Central memory CD8-positive, alpha-beta T cell (primary cell): ENCODE measurements at regions not wholly inside any gene's neighbourhood (a gene's known extent, or its start where the extent isn't known, plus 50 kb on each side); places are given as distances from the start of the nearest gene placed in this dataset.

Experiments used
- ATAC-seq: fragments of 150-1000 bp; cut with Tn5 transposase; replicated peaks from 2 replicates; pipeline ENCODE4 v1.10.0; 2022; ENCODE audit warnings: mild to moderate bottlenecking, moderate FRiP score, moderate number of reproducible peaks; ENCODE audit not compliant: poor library complexity, severe bottlenecking; ENCODE audit errors: extremely low read depth
- DNase-seq, 2 donors: peaks; one replicate each; pipeline ENCODE4 v3.0.0; 2021; ENCODE audit warnings: low spot score in 2 of 2
- H3K27ac Mint-ChIP-seq: one replicate; pipeline ENCODE4 v1.8.0; 2022; ENCODE audit warnings: low read depth, mild to moderate bottlenecking, moderate library complexity, mixed read lengths
- H3K27me3 Mint-ChIP-seq: one replicate; pipeline ENCODE4 v1.8.0; 2022; ENCODE audit warnings: mixed read lengths
- H3K36me3 Mint-ChIP-seq: one replicate; pipeline ENCODE4 v1.8.0; 2022; ENCODE audit warnings: mild to moderate bottlenecking, moderate library complexity, mixed read lengths; ENCODE audit not compliant: insufficient read depth
- H3K4me1 Mint-ChIP-seq: one replicate; pipeline ENCODE4 v1.8.0; 2022; ENCODE audit warnings: mixed read lengths
- H3K4me3 Mint-ChIP-seq: one replicate; pipeline ENCODE4 v1.8.0; 2022; ENCODE audit warnings: mild to moderate bottlenecking, moderate library complexity, mixed read lengths
- H3K9me3 Mint-ChIP-seq: one replicate; pipeline ENCODE4 v1.8.0; 2022; ENCODE audit warnings: mixed read lengths

DNA sequence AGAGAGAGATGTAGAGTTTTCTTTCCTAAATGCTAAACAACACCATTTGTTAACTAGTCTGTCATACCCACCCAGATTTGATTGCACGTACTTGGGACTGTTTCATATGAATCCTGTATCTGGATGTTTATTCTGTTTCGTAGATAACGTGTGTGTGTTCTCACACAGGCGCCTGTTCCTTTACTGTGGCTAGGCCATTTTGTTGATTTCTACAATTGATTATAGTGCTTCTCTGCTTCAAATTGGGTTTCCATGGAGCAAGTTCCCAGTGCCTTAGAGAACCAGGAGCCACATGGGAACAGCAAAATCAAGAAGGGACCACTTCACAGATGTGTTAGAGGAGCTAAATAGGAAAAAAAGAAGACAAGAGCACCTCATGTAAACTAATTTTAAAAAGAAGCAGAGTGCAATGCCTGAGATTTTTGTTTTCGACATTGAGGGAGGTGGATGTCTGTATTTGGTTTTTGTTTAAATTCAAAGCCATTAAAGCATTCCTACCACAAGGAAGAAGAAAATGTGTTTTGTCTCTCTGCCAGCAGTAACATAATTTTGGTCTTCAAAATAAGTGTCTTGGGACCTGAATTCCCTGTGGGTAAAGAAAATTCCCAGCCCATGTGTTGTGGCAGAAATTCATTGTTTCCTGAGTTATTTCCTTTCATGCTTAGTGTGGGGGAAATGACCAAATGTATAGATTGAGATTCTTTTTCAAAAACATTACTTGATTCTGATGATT is 424.0 kb upstream of the C2CD4B start:
- Mint-ChIP-seq H3K4me1 (no peaks in the 10 kb centered on the region), H3K4me3 (no peak overlapping the region), H3K36me3 (peaks cover 5% of the 10 kb centered on the region), H3K27me3 (peaks cover 45% of the 10 kb centered on the region), H3K27ac (no peak overlapping the region), H3K9me3 (no peaks in the 10 kb centered on the region)
- ATAC-seq = no peak
- DNase-seq = no peak

DNA sequence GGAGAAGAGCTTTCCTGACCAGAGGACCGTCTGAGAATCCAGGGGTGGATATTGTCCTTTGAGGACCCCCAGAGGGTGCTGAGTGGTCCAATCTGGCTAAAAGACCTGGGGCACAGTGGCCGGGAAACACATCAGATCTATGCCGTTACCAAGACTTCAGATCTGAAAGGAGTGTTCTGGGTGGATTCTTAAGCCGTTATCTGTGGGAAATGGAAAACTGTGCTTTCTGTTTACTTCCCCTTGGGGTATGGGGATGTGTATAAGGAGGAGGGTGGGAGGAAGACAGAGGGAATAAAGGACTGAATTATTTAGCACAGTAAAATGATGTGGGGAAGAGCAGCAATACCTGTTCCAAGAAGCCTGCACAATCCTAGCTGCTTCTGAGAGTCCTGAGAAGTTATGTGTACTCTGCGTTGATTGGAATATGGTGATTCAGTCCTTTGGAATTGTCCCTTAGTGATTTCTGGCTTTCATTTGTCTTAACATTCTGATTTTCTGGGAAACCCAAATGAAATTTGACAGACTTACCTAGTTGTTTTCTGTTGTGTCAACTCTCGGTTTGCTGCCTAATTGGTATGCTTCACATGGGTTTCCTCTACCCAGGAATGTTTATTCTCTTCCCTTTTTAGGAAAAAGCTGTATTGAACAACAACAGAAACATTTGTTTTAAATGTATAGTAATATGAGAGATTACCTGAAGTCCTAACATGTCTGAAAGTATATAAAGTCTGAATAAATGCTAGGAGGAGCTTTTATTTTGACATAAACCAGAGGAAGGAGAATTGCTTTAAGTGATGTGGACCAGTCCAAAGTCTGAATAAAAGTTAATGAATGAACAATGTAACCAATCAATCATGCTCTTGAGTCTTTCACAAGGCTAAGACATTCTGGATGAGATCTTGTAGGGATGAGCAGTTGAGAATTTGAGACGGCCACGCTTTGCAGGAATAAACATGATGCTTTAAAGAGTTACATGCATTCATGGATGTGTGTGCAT is 427.1 kb upstream of the C2CD4B start:
- H3K9me3 Mint-ChIP-seq = no peaks in the 10 kb centered on the region

DNA sequence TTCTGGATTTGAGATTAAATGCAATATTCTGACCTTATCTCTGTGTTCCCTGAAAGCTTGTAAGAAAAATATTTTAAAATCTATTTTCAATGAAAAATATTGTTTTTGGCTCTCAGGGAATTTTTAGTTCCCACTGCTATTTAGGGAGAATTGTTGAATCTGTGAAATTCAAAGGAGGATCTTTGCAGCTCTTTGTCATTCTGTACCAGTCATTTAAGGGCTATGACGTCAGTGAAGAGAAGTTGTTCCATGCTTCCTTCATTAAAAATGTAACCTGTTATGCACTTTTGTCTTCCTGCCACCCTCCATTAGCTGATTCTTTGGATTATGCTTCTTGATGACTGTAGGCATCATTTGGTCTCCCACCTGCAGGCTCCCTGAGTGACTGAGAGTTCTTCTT is 427.8 kb upstream of the C2CD4B start:
- no peaks in the 10 kb centered on the region for H3K9me3 Mint-ChIP-seq
- H3K36me3 Mint-ChIP-seq = peaks cover 2% of the 10 kb centered on the region
- H3K4me1 Mint-ChIP-seq = no peaks in the 10 kb centered on the region
- no peak overlapping the region for H3K4me3 Mint-ChIP-seq
- DNase-seq = no peak
- no peak overlapping the region for H3K27ac Mint-ChIP-seq
- no peak for ATAC-seq
- H3K27me3 Mint-ChIP-seq = peaks cover 78% of the 10 kb centered on the region

More for the DNA sequence above, 427.1 kb upstream of the C2CD4B start:
- Mint-ChIP-seq H3K27ac (no peak overlapping the region), H3K36me3 (peaks cover 3% of the 10 kb centered on the region), H3K27me3 (peaks cover 70% of the 10 kb centered on the region), H3K4me1 (no peaks in the 10 kb centered on the region), H3K4me3 (no peak overlapping the region)
- DNase-seq (no peak), ATAC-seq (no peak)

DNA sequence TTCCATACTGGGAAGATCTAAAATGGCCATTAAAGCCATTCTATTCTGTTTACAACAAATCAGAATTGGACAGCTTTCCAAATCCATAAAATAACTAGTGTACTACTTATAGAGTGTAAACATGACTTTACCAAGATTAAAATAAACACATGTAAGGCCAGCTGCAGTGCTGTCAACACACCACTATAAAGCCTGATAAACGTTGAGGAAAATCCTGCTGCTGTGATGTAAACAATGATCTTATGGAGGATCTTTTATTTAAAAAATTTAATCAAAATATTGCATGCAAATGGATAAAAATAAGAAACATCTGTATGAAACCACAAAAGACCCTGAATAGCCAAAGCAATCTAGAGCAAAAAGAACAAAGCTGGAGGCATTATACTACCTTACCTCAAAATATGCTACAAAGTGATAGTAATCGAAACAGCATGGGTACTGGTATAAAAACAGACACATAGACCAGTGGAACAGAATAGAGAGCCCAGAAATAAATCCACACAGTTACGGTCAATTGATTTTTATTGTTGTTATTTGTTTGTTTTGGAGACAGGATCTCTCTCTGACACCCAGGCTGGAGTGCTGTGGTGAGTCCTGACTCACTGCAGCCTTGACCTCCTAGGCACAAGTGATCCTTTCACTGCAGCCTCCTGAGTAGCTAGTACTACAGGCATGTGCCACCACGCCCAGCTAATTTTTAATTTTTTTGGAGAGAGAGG is 428.8 kb upstream of the C2CD4B start:
- Mint-ChIP-seq H3K9me3 (no peaks in the 10 kb centered on the region), H3K27me3 (peaks cover 87% of the 10 kb centered on the region), H3K27ac (no peak overlapping the region), H3K36me3 (peaks cover 2% of the 10 kb centered on the region), H3K4me3 (no peak overlapping the region), H3K4me1 (no peaks in the 10 kb centered on the region)
- ATAC-seq (no peak), DNase-seq (no peak)

DNA sequence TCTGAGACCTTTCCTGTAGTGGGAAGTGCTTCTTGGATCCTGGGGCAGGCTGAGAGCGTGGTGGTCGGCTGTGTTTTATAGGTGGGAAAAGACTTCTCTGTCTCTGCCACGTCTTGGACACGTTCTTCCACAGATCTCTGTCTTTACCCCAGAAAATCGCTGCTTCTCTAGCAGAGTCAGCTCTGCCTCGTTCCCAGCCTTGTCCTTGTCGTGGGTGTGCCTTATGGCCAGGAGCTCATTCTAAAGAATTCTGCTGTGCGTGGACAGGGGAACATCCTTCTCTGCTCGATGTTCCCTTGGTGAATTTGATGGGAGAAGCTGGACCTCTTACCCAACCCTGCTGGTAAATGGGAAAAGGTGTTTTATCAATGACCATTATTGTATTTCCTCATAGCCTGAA is 433.1 kb upstream of the C2CD4B start:
- ATAC-seq = no peak
- Mint-ChIP-seq H3K27ac (no peak overlapping the region), H3K27me3 (peaks cover 79% of the 10 kb centered on the region)

DNA sequence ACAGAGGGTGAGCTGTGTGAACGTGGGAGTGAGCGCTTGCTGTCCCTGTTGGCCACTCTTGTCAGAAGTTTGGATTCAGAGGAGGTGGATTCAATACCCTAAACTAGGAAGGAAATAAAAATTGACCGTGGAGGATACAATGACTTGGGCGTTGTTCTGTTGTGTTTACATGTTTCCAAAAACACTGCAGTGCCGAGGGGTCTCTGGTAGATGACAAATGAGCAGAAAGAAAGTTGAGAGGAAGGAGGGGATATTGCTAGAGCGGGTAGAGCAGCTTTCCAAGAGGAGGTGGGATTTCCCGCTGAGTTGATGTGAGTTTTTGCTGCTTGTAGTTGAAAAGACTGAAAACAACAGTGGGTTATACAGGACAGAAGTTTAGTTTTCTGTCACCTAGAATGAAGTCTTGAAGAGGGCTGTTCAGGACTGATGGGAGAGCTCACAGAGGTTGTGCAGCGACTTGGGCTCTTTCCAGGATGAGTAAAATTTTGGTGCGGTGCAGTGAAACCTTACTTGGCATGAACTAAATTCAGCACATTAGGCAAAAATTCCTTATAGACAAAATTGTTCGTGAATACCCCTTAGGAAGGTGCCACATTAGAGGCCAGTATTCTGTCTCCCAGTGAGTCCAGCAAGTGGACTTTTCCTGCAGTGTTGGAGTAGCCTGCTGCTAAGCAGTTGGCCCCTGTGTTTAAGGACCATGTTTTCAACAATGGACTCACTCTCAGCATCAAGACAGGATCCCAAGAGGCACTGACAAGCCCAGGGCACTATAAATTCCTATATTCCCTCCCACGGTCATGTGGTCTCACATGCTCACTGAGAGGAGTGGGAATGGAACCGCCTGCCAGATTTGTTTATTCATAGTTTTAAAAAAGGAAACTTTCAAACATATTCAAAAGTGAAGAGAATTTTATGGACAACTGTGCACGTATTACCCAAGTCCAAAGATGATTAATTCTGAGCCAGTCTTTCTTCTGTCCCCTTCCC is 435.0 kb upstream of the C2CD4B start:
- Mint-ChIP-seq H3K27ac (no peak overlapping the region), H3K4me3 (no peak overlapping the region), H3K27me3 (peaks cover 61% of the 10 kb centered on the region), H3K36me3 (no peaks in the 10 kb centered on the region), H3K4me1 (no peaks in the 10 kb centered on the region), H3K9me3 (no peaks in the 10 kb centered on the region)
- ATAC-seq (no peak), DNase-seq (no peak)

More for the DNA sequence above, 433.1 kb upstream of the C2CD4B start:
- H3K36me3 Mint-ChIP-seq = no peaks in the 10 kb centered on the region
- no peak for DNase-seq
- H3K9me3 Mint-ChIP-seq = no peaks in the 10 kb centered on the region
- no peaks in the 10 kb centered on the region for H3K4me1 Mint-ChIP-seq
- H3K4me3 Mint-ChIP-seq = no peak overlapping the region

DNA sequence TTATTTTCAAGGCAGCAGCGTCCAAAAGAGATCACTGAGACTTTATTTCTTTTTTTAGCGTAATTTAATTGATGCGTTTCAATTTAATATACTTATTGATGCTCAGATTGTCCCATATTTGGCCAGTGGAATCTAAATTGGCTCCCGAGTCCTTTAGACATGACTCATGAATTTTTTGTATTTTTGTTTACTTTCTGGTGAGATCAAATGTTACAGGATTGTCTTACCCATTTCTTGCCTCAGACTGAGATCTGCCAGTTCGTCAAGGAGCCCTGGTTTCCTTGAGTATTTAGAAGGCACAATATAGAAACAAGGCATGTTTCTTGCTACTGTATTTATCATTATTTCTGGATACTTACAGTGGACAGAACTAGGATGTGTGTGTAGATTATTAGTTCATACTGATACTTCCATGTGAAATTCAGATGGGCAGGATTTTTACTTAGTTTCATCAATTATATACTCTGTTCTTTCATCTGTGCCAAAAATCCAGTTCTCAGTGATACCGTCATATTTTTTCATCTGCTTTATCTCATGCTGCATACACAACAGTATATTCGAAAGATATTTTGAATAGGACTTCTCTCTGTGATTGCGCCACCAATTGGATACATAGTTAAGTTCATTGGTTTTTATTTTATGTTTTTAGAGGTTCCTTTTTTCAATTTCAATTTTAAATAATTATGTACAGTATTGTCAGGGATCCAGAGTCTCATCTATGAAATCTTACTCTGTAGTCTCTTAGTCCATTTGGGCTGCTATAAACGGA is 436.9 kb upstream of the C2CD4B start:
- Mint-ChIP-seq H3K36me3 (no peaks in the 10 kb centered on the region), H3K27ac (no peak overlapping the region), H3K4me1 (no peaks in the 10 kb centered on the region), H3K27me3 (peaks cover 52% of the 10 kb centered on the region), H3K4me3 (no peak overlapping the region), H3K9me3 (no peaks in the 10 kb centered on the region)
- DNase-seq = no peak
- ATAC-seq = no peak

DNA sequence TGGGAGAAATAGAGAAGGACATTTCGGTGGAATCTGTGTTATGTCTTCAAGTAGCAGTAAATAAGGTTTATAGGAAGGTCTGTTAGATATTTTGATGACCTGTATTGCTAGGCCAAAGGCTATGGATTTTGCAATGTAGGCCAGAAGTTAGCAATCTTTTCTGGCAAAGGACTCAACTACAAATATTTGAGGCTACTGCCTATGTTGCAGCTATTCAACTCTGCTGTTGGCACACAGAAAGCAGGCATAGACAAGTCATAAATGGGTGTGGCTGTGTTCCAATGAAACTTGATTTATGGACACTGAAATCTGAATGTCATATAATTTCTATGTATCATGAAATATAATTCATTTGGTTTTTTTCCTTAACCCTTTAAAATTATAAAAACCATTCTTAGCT is 438.7 kb upstream of the C2CD4B start:
- ATAC-seq = no peak
- no peak for DNase-seq
- Mint-ChIP-seq H3K27ac (no peak overlapping the region), H3K36me3 (no peaks in the 10 kb centered on the region), H3K4me1 (no peaks in the 10 kb centered on the region), H3K9me3 (no peaks in the 10 kb centered on the region), H3K27me3 (peaks cover 51% of the 10 kb centered on the region), H3K4me3 (no peak overlapping the region)

DNA sequence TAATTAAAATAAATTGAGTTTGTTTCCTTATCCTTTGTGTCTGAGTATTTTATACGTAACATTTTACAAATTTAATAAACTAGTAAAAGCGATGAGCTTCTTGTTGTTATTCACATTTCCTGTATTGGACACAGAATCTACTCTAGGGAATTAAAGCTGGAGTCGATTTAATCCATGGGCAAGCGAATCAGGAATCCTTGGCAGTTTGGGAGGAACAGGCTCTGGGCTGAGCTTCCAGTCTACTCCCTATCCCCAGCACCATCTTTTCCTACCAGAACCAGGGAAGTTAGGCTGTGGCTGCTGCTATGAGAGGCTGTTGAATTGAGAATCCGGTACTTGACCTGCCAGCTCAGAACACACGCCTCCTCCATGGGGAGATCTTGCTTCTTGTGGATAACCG is 437.3 kb upstream of the TPM1 start:
- no peaks in the 10 kb centered on the region for H3K36me3 Mint-ChIP-seq
- no peak for ATAC-seq
- DNase-seq = no peak
- no peak overlapping the region for H3K4me3 Mint-ChIP-seq
- no peaks in the 10 kb centered on the region for H3K4me1 Mint-ChIP-seq
- H3K27ac Mint-ChIP-seq = no peak overlapping the region
- H3K9me3 Mint-ChIP-seq = no peaks in the 10 kb centered on the region
- peaks cover 54% of the 10 kb centered on the region for H3K27me3 Mint-ChIP-seq

DNA sequence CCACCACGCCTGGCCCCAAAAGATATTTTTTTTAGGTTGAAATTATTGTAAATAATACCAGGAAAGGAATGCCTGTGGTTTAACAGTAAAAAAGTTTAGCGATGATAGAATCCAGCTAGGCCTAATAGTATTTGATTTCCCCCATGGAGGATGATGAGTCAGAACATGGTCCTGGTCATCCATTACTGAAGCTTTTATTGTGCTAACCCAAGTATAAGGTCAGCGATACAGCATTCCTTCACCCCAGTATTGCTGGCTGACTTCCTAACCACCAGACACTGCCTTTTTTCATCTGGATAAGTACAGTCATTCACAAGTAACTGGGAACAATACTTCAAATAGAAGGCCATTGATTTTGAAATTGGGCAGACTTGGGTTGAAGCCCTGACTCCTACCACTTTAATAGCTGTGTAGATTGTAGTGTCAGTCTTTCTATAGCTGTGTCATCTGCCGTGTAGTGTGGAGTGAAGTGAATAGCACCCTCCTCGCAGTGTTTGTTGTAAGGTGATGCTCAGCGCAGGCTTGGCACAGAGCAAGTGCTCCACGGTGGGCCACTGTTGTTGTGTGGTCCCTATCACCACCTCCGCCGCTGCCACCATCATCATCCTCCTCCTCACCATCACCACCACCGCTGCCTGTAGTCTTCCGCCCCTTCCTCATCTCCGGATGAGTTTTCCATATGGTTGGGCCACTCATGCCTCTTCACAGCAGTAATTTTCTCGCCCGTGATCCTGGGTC is 436.0 kb upstream of the TPM1 start:
- ATAC-seq (no peak), DNase-seq (no peak)
- no peaks in the 10 kb centered on the region for H3K9me3 Mint-ChIP-seq
- H3K4me3 Mint-ChIP-seq = no peak overlapping the region
- H3K27me3 Mint-ChIP-seq = peaks cover 55% of the 10 kb centered on the region
- no peaks in the 10 kb centered on the region for H3K36me3 Mint-ChIP-seq
- H3K27ac Mint-ChIP-seq = no peak overlapping the region
- no peaks in the 10 kb centered on the region for H3K4me1 Mint-ChIP-seq

DNA sequence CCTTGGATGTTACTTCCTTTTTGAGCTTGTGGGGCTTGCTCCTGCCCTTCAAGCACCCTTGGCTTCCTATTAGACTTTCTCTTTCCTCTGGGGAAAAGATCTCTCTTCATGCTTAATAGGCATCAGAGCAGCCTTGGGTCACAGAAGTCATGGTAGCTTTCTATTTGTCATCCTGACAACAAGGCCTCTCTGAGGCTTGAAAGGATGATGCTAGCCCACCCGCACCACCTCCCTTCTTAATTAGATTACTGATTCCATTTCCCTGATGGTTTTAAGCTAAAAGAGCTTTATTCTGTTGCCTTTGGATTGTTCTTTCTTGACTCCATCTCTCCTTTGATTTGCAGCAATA is 435.5 kb upstream of the TPM1 start:
- ATAC-seq = no peak
- no peaks in the 10 kb centered on the region for H3K4me1 Mint-ChIP-seq

More for the DNA sequence above, 435.5 kb upstream of the TPM1 start:
- Mint-ChIP-seq H3K9me3 (no peaks in the 10 kb centered on the region), H3K27ac (no peak overlapping the region), H3K36me3 (no peaks in the 10 kb centered on the region), H3K27me3 (peaks cover 55% of the 10 kb centered on the region), H3K4me3 (no peak overlapping the region)
- no peak for DNase-seq
